SK-MEL-5 (cell line): ENCODE measurements at regions not wholly inside any gene's neighbourhood (a gene's known extent, or its start where the extent isn't known, plus 50 kb on each side); places are given as distances from the start of the nearest gene placed in this dataset.
A peak's percentile ranks its signal among the peaks of the same experiment; 100 is the strongest.

Experiments used
- DNase-seq: peaks from one replicate; pipeline ENCODE4 v3.0.0-alpha.2; 2016; ENCODE audit warnings: low read depth, low spot score
- in situ Hi-C: cut with HindIII; loops from 2 replicates; pipeline ENCODE4 v1.10.0; 2016; ENCODE audit warnings: low sequenced_read_pairs, high pct_unique_total_duplicates, low pct_unique_long_range_greater_than_20kb

GRCh38 chr14:25574628-25575325, 524.8 kb upstream of the STXBP6 start:
- DNase-seq: no peak
- in situ Hi-C loops: no loop called here

- in situ Hi-C loops: no loop called here
- DNase-seq: no peak
Observed at GRCh38 chr14:25570483-25570882, 520.5 kb upstream of the STXBP6 start.

- no peak for DNase-seq
- in situ Hi-C loops: no loop called here
Observed at GRCh38 chr14:25557466-25557865, 507.5 kb upstream of the STXBP6 start.

- in situ Hi-C loops: no loop called here
Observed at GRCh38 chr14:25552826-25553225, 502.9 kb upstream of the STXBP6 start.

GRCh38 chr14:25551674-25552073, 501.7 kb upstream of the STXBP6 start:
- DNase-seq: no peak
- in situ Hi-C loops: no loop called here

More at GRCh38 chr14:25552826-25553225, 502.9 kb upstream of the STXBP6 start:
- DNase-seq: no peak

GRCh38 chr14:25546826-25547225, 496.9 kb upstream of the STXBP6 start:
- DNase-seq: no peak
- in situ Hi-C loops: no loop called here

GRCh38 chr14:25537846-25538455, 488.0 kb upstream of the STXBP6 start:
- peak; percentile 80 for DNase-seq
- in situ Hi-C loops: no loop called here

GRCh38 chr14:25526290-25526689, 476.3 kb upstream of the STXBP6 start:
- in situ Hi-C loops: no loop called here
- no peak for DNase-seq

GRCh38 chr14:25522926-25523325, 473.0 kb upstream of the STXBP6 start:
- no peak for DNase-seq
- in situ Hi-C loops: no loop called here

- in situ Hi-C loops: no loop called here
- no peak for DNase-seq
Observed at GRCh38 chr14:25522116-25522515, 472.2 kb upstream of the STXBP6 start.

- in situ Hi-C loops: no loop called here
- DNase-seq: no peak
Observed at GRCh38 chr14:25521616-25522015, 471.7 kb upstream of the STXBP6 start.

GRCh38 chr14:25520821-25521220, 470.9 kb upstream of the STXBP6 start:
- no peak for DNase-seq
- in situ Hi-C loops: no loop called here

- DNase-seq: no peak
- in situ Hi-C loops: no loop called here
Observed at GRCh38 chr14:25518364-25518763, 468.4 kb upstream of the STXBP6 start.

- in situ Hi-C loops: no loop called here
Observed at GRCh38 chr14:25516838-25517237, 466.9 kb upstream of the STXBP6 start.

GRCh38 chr14:25508845-25509244, 458.9 kb upstream of the STXBP6 start:
- no peak for DNase-seq
- in situ Hi-C loops: no loop called here

More at GRCh38 chr14:25516838-25517237, 466.9 kb upstream of the STXBP6 start:
- DNase-seq: peak; percentile 57

GRCh38 chr14:25501749-25502148, 451.8 kb upstream of the STXBP6 start:
- no peak for DNase-seq
- in situ Hi-C loops: no loop called here

GRCh38 chr14:25488961-25489360, 439.0 kb upstream of the STXBP6 start:
- no peak for DNase-seq
- in situ Hi-C loops: no loop called here

GRCh38 chr14:25485381-25485780, 435.4 kb upstream of the STXBP6 start:
- in situ Hi-C loops: no loop called here
- DNase-seq: no peak

GRCh38 chr14:25484906-25485305, 435.0 kb upstream of the STXBP6 start:
- in situ Hi-C loops: no loop called here
- no peak for DNase-seq
